ENCODE measurements at regions not wholly inside any gene's neighbourhood (a gene's known extent, or its start where the extent isn't known, plus 50 kb on each side); places are given as distances from the start of the nearest gene placed in this dataset.

DNA sequence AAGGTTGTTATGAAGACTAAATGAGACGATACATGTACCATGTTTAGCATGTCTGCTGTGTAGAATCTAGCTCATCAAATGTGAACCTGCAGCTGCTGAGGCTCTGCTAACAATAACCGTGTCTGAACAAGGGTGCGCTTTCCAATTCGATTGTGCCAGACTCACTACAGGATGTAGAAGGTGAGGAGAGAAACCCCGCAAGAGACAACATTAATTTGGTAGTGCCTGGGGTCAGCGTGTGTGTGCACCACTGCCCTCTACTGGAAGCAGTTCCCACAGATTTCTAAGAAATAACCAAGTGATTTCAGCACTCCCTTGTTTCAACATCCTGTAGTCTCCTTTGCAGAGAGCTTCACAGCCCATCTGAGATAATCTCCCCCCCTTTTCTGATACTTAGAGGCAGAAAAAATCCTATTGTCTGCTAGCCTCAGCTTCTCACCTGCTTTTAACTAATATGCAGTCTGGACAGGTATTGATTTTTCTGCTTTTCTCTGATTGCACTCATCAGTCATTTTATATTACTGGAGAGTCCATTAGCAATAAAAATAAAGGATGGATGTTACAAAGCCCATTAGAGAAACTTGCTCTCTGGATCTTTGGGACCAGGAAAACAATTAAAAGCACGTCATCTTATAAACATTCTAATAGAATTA lies 96.7 kb upstream of the BACH2 start:
- Mint-ChIP-seq H3K4me3 (peak overlapping the region; percentile 63), H3K4me1 (peaks cover 49% of the 10 kb centered on the region), H3K27ac (peak overlapping the region; percentile 77), H3K9me3 (ENCODE audit: insufficient read depth) (no peaks in the 10 kb centered on the region), H3K27me3 (no peaks in the 10 kb centered on the region)
- no peaks in the 10 kb centered on the region for H4K20me1 ChIP-seq (ENCODE audit: control insufficient read depth, insufficient read depth, low read length, poor library complexity, severe bottlenecking)
- H3K36me3 ChIP-seq (replicated peaks in 1 of 2; ENCODE audit: control extremely low read depth in 1 of 2, control insufficient read depth in 1 of 2, extremely low read depth in 1 of 2, insufficient read depth in 2 of 2, low read length in 1 of 2): no peaks in the 10 kb centered on the region
- WGBS (ENCODE audit: insufficient coverage): 17% methylated on average over 6 of the region's 7 CpGs
- POLR2A ChIA-PET: interaction anchor here (1.2 to 2.0 kb wide), 4 partner anchors 12 to 108 kb away, joined by 4 to 5 read pairs (median 4); no protein-coding TSS in a partner anchor
- DNase-seq (peak; percentile 89), ATAC-seq (ENCODE audit: low read depth) (peak; percentile 68)
- no peaks in the 10 kb centered on the region for H3K9me3 ChIP-seq (ENCODE audit: control extremely low read depth in 1 of 3, control insufficient read depth in 2 of 3, insufficient read depth in 1 of 3, low read length in 2 of 3)
- peak overlapping the region; percentile 42 to 60 for H3K27ac ChIP-seq (ENCODE audit: low read length in 2 of 2)
- intact Hi-C loops (cut with micrococcal nuclease): loop anchor here (1.0 to 5.0 kb wide), 10 partner anchors 9 to 453 kb away; partner anchors contain the start of gene BACH2
- peak overlapping the region; percentile 51 for H3K4me2 ChIP-seq (replicated peaks; ENCODE audit: low read depth, low read length, poor library complexity, severe bottlenecking)
- peak overlapping the region; percentile 53 for H2AFZ ChIP-seq (ENCODE audit: insufficient read depth, low read depth, low read length, poor library complexity, severe bottlenecking)
- peak overlapping the region in 1 of 5 experiments; percentile 9 for H3K4me3 ChIP-seq (ENCODE audit: control extremely low read depth in 1 of 5, extremely low read depth in 1 of 5, insufficient read depth in 1 of 5, low read depth in 2 of 5, low read length in 4 of 5)
- H3K4me1 ChIP-seq (ENCODE audit: control insufficient read depth in 2 of 2, insufficient read depth in 2 of 2, low read length in 2 of 2): peaks cover 37 to 44% of the 10 kb centered on the region in 2 donors
- H3K9ac ChIP-seq (ENCODE audit: low read length): no peak overlapping the region
- peak; percentile 85 for TF ChIP-seq CTCF (IDR thresholded peaks at IDR 0.05)
- TF ChIP-seq EZH2 (IDR thresholded peaks at IDR 0.05; ENCODE audit: borderline replicate concordance, insufficient read depth, low read depth, low read length, poor library complexity, severe bottlenecking): no peak
- CTCF ChIA-PET: interaction anchor here (0.7 to 7.5 kb wide), 42 partner anchors 10 to 573 kb away, joined by 3 to 89 read pairs (median 6); partner anchors contain the start of gene BACH2
- peaks cover 78% of the 10 kb centered on the region for H3K79me2 ChIP-seq (ENCODE audit: control insufficient read depth, insufficient read depth, low read length)
- H3K27me3 ChIP-seq (replicated peaks in 1 of 4; ENCODE audit: control extremely low read depth in 1 of 4, control insufficient read depth in 3 of 4, insufficient read depth in 4 of 4, low read length in 3 of 4): no peaks in the 10 kb centered on the region

DNA sequence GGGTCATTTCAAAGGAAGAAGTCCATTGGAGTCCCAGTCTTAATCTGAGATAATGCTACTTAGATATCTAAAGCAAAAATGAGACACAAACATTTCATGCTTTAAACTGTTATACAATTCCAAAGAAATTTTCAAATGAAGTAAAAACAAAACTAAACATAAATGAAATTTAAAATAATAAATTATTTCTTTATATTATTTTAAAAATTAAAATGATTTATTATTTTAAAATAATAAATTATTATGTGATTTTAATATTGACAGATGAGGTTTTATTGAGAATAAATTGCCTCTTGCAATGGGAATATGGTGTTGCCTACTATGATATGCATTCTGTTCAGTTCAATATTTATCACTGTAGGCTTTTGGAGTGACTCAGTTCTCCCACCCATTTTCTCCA lies 93.7 kb upstream of the BACH2 start:
- H3K9me3 ChIP-seq (ENCODE audit: control extremely low read depth in 1 of 3, control insufficient read depth in 2 of 3, insufficient read depth in 1 of 3, low read length in 2 of 3): no peaks in the 10 kb centered on the region
- TF ChIP-seq CTCF (IDR thresholded peaks at IDR 0.05): no peak
- TF ChIP-seq EZH2 (IDR thresholded peaks at IDR 0.05; ENCODE audit: borderline replicate concordance, insufficient read depth, low read depth, low read length, poor library complexity, severe bottlenecking): no peak
- H4K20me1 ChIP-seq (ENCODE audit: control insufficient read depth, insufficient read depth, low read length, poor library complexity, severe bottlenecking): no peaks in the 10 kb centered on the region
- ChIA-PET CTCF (interaction anchor here (0.8 to 7.5 kb wide), 5 partner anchors 11 to 450 kb away, joined by 3 to 89 read pairs (median 5); partner anchors contain the start of gene BACH2), POLR2A (no interaction called here)
- H3K27ac Mint-ChIP-seq: no peak overlapping the region
- no peaks in the 10 kb centered on the region for H3K36me3 ChIP-seq (replicated peaks in 1 of 2; ENCODE audit: control extremely low read depth in 1 of 2, control insufficient read depth in 1 of 2, extremely low read depth in 1 of 2, insufficient read depth in 2 of 2, low read length in 1 of 2)
- intact Hi-C loops (cut with micrococcal nuclease): loop anchor here (5.0 kb wide), 3 partner anchors 37 to 308 kb away; no protein-coding TSS in a partner anchor
- no peak for ATAC-seq (ENCODE audit: low read depth)
- H3K4me3 Mint-ChIP-seq: no peak overlapping the region
- H3K27me3 Mint-ChIP-seq: no peaks in the 10 kb centered on the region
- no peak overlapping the region for H2AFZ ChIP-seq (ENCODE audit: insufficient read depth, low read depth, low read length, poor library complexity, severe bottlenecking)
- H3K9me3 Mint-ChIP-seq (ENCODE audit: insufficient read depth): no peaks in the 10 kb centered on the region
- no peak for DNase-seq
- no peak overlapping the region for H3K4me3 ChIP-seq (ENCODE audit: control extremely low read depth in 1 of 5, extremely low read depth in 1 of 5, insufficient read depth in 1 of 5, low read depth in 2 of 5, low read length in 4 of 5)
- H3K27ac ChIP-seq (ENCODE audit: low read length in 2 of 2): no peak overlapping the region
- H3K79me2 ChIP-seq (ENCODE audit: control insufficient read depth, insufficient read depth, low read length): peaks cover 79% of the 10 kb centered on the region
- no peaks in the 10 kb centered on the region for H3K27me3 ChIP-seq (replicated peaks in 1 of 4; ENCODE audit: control extremely low read depth in 1 of 4, control insufficient read depth in 3 of 4, insufficient read depth in 4 of 4, low read length in 3 of 4)
- H3K9ac ChIP-seq (ENCODE audit: low read length): no peak overlapping the region
- H3K4me2 ChIP-seq (replicated peaks; ENCODE audit: low read depth, low read length, poor library complexity, severe bottlenecking): no peak overlapping the region
- H3K4me1 Mint-ChIP-seq: peaks cover 64% of the 10 kb centered on the region
- peaks cover 52 to 59% of the 10 kb centered on the region in 2 donors for H3K4me1 ChIP-seq (ENCODE audit: control insufficient read depth in 2 of 2, insufficient read depth in 2 of 2, low read length in 2 of 2)

Measured in B cell (primary cell).